H9 (cell line): ENCODE measurements at regions not wholly inside any gene's neighbourhood (a gene's known extent, or its start where the extent isn't known, plus 50 kb on each side); places are given as distances from the start of the nearest gene placed in this dataset.
"Not testable (repeated sequence)": the region's sequence is repeated elsewhere in the genome, so short reads cannot be mapped to it uniquely, and the experiment has no call there.

Source experiments
- DNase-seq: peaks from one replicate; pipeline ENCODE4 v3.0.0-alpha.2; 2017
- H2AFZ ChIP-seq: one replicate; pipeline ENCODE4 v1.6.1; 2013; ENCODE audit warnings: mild to moderate bottlenecking, low read length, control low read depth, moderate library complexity
- H2AK5ac ChIP-seq: 2 replicates; pipeline ENCODE4 v1.6.1; 2013; ENCODE audit warnings: low read length, control low read depth, mixed read lengths; ENCODE audit not compliant: insufficient read length
- H2BK120ac ChIP-seq: one replicate; pipeline ENCODE4 v1.6.1; 2013; ENCODE audit warnings: low read depth, mild to moderate bottlenecking, low read length, control low read depth, inconsistent platforms; ENCODE audit not compliant: poor library complexity, severe bottlenecking
- H2BK12ac ChIP-seq: 2 replicates; pipeline ENCODE4 v1.6.1; 2013; ENCODE audit warnings: low read length, control low read depth, mixed read lengths, low read depth; ENCODE audit not compliant: insufficient read length
- H2BK15ac ChIP-seq: 2 replicates; pipeline ENCODE4 v1.6.1; 2013; ENCODE audit warnings: low read depth, low read length, control low read depth
- H2BK20ac ChIP-seq: one replicate; pipeline ENCODE4 v1.6.1; 2013; ENCODE audit warnings: low read depth, mild to moderate bottlenecking, low read length, control low read depth, inconsistent platforms; ENCODE audit not compliant: poor library complexity, severe bottlenecking
- H2BK5ac ChIP-seq: 2 replicates; pipeline ENCODE4 v1.6.1; 2013; ENCODE audit warnings: low read length, control low read depth, mixed read lengths; ENCODE audit not compliant: insufficient read length
- H3K14ac ChIP-seq: 2 replicates; pipeline ENCODE4 v1.6.1; 2013; ENCODE audit warnings: low read length, control low read depth; ENCODE audit not compliant: insufficient read depth
- H3K18ac ChIP-seq: 2 replicates; pipeline ENCODE4 v1.6.1; 2013; ENCODE audit warnings: low read depth, mild to moderate bottlenecking, mixed read lengths, low read length, control low read depth; ENCODE audit not compliant: insufficient read length
- H3K23ac ChIP-seq: 2 replicates; pipeline ENCODE4 v1.6.1; 2013; ENCODE audit warnings: low read length, control low read depth, mixed read lengths, low read depth; ENCODE audit not compliant: insufficient read length
- H3K23me2 ChIP-seq: 2 replicates; pipeline ENCODE4 v1.6.1; 2013; ENCODE audit warnings: low read depth, mild to moderate bottlenecking, mixed read lengths, low read length, control low read depth; ENCODE audit not compliant: insufficient read length, poor library complexity, severe bottlenecking
- H3K27ac ChIP-seq: 2 replicates; pipeline ENCODE4 v1.5.1; 2013; ENCODE audit warnings: low read length, control low read depth, mixed read lengths, low read depth; ENCODE audit not compliant: insufficient read length
- H3K27me3 ChIP-seq: 2 replicates; pipeline ENCODE4 v1.6.1; 2013; ENCODE audit warnings: low read length, control low read depth, inconsistent platforms; ENCODE audit not compliant: insufficient read depth
- H3K4ac ChIP-seq: 2 replicates; pipeline ENCODE4 v1.6.1; 2013; ENCODE audit warnings: low read depth, mild to moderate bottlenecking, control low read depth, inconsistent platforms, low read length, moderate library complexity
- H3K4me1 ChIP-seq: 2 replicates; pipeline ENCODE4 v1.6.1; 2013; ENCODE audit warnings: low read length, control low read depth, inconsistent platforms; ENCODE audit not compliant: insufficient read depth
- H3K4me2 ChIP-seq: 2 replicates; pipeline ENCODE4 v1.6.1; 2013; ENCODE audit warnings: low read length, control low read depth, mixed read lengths; ENCODE audit not compliant: insufficient read length, insufficient read depth
- H3K56ac ChIP-seq: 2 replicates; pipeline ENCODE4 v1.6.1; 2013; ENCODE audit warnings: low read depth, mild to moderate bottlenecking, mixed read lengths, low read length, control low read depth; ENCODE audit not compliant: insufficient read length
- H3K79me1 ChIP-seq: 2 replicates; pipeline ENCODE4 v1.6.1; 2013; ENCODE audit warnings: low read depth, mild to moderate bottlenecking, moderate library complexity, low read length, control low read depth, inconsistent platforms; ENCODE audit not compliant: insufficient read depth, poor library complexity, severe bottlenecking
- H3K79me2 ChIP-seq: 2 replicates; pipeline ENCODE4 v1.6.1; 2013; ENCODE audit warnings: low read length, control low read depth, inconsistent platforms; ENCODE audit not compliant: insufficient read depth
- H3K9ac ChIP-seq: 2 replicates; pipeline ENCODE4 v1.6.1; 2013; ENCODE audit warnings: low read length, control low read depth, mixed read lengths; ENCODE audit not compliant: insufficient read length; ENCODE audit errors: extremely low read depth
- H3K9me3 ChIP-seq: one replicate; pipeline ENCODE4 v1.6.1; 2013; ENCODE audit warnings: low read depth, low read length, inconsistent platforms; ENCODE audit not compliant: control insufficient read depth
- H3T11ph ChIP-seq: one replicate; pipeline ENCODE4 v1.6.1; 2013; ENCODE audit warnings: mild to moderate bottlenecking, low read length, control low read depth, inconsistent platforms
- H4K20me1 ChIP-seq: one replicate; pipeline ENCODE4 v1.6.1; 2013; ENCODE audit not compliant: control insufficient read depth, insufficient read length, insufficient read depth
- H4K5ac ChIP-seq: 2 replicates; pipeline ENCODE4 v1.6.1; 2013; ENCODE audit warnings: low read depth, mild to moderate bottlenecking, mixed read lengths, low read length, control low read depth; ENCODE audit not compliant: insufficient read length
- H4K8ac ChIP-seq: replicated peaks from 2 replicates; pipeline ENCODE4 v1.6.1; 2013; ENCODE audit warnings: low read length, control low read depth, mixed read lengths, low read depth; ENCODE audit not compliant: insufficient read length
- H4K91ac ChIP-seq: 2 replicates; pipeline ENCODE4 v1.6.1; 2013; ENCODE audit warnings: low read depth, mild to moderate bottlenecking, moderate library complexity, mixed read lengths, low read length, control low read depth; ENCODE audit not compliant: insufficient read length
- H3K27ac Mint-ChIP-seq, 3 experiments: 2 replicates in 2 of 3; 3 replicates in 1 of 3; pipeline ENCODE4 v1.8.0; 2020 to 2021; ENCODE audit warnings: mixed read lengths in 3 of 3, mild to moderate bottlenecking in 1 of 3, moderate library complexity in 1 of 3
- H3K27me3 Mint-ChIP-seq: 2 replicates; pipeline ENCODE4 v1.8.0; 2021; ENCODE audit warnings: low read depth, mild to moderate bottlenecking, moderate library complexity, mixed read lengths
- H3K36me3 Mint-ChIP-seq, 3 experiments: 2 replicates in 2 of 3; 3 replicates in 1 of 3; pipeline ENCODE4 v1.8.0; 2020 to 2021; ENCODE audit warnings: low read depth in 3 of 3, mixed read lengths in 3 of 3; ENCODE audit not compliant: insufficient read depth in 1 of 3
- H3K4me1 Mint-ChIP-seq, 2 experiments: 2 replicates each; pipeline ENCODE4 v1.8.0; 2020; ENCODE audit warnings: mixed read lengths in 2 of 2
- H3K4me3 Mint-ChIP-seq, 2 experiments: 2 replicates in 1 of 2; 3 replicates in 1 of 2; pipeline ENCODE4 v1.8.0; 2020 to 2021; ENCODE audit warnings: mild to moderate bottlenecking in 2 of 2, mixed read lengths in 2 of 2, moderate library complexity in 1 of 2
- H3K9me3 Mint-ChIP-seq, 2 experiments: 2 replicates in 1 of 2; 3 replicates in 1 of 2; pipeline ENCODE4 v1.8.0; 2020; ENCODE audit warnings: mild to moderate bottlenecking in 2 of 2, mixed read lengths in 2 of 2, moderate library complexity in 1 of 2
- WGBS: extraction: QIAGEN DNeasy Blood & Tissue Kit; methylation state at CpG from one replicate; pipeline ENCODE4 v1.1.7; 2013; ENCODE audit warnings: missing lambda C conversion rate, low lambda C conversion rate, mixed read lengths; ENCODE audit not compliant: insufficient read length; ENCODE audit errors: extremely low coverage; 5-methylcytosine and 5-hydroxymethylcytosine counted together
- TF ChIP-seq, protein P1 (sequence below): fragments of 200-600 bp; sonication (generic); conservative IDR thresholded peaks from 3 replicates; pipeline ENCODE4 v1.8.0; 2021; ENCODE audit warnings: antibody characterized with exemption, mild to moderate bottlenecking

- H3K23me2 ChIP-seq = no peaks in the 10 kb centered on the region
- Mint-ChIP-seq H3K27ac (no peak overlapping the region), H3K4me3 (no peak overlapping the region), H3K27me3 (peaks cover 6% of the 10 kb centered on the region), H3K9me3 (peaks cover 81 to 86% of the 10 kb centered on the region in 2 experiments), H3K4me1 (no peaks in the 10 kb centered on the region), H3K36me3 (peaks cover 5 to 32% (median 15%) of the 10 kb centered on the region in 3 experiments; a peak in 6 of 7 replicates)
- H4K20me1 ChIP-seq = no peaks in the 10 kb centered on the region
- no peak overlapping the region for H3K18ac ChIP-seq
- TF ChIP-seq, protein P1, sequence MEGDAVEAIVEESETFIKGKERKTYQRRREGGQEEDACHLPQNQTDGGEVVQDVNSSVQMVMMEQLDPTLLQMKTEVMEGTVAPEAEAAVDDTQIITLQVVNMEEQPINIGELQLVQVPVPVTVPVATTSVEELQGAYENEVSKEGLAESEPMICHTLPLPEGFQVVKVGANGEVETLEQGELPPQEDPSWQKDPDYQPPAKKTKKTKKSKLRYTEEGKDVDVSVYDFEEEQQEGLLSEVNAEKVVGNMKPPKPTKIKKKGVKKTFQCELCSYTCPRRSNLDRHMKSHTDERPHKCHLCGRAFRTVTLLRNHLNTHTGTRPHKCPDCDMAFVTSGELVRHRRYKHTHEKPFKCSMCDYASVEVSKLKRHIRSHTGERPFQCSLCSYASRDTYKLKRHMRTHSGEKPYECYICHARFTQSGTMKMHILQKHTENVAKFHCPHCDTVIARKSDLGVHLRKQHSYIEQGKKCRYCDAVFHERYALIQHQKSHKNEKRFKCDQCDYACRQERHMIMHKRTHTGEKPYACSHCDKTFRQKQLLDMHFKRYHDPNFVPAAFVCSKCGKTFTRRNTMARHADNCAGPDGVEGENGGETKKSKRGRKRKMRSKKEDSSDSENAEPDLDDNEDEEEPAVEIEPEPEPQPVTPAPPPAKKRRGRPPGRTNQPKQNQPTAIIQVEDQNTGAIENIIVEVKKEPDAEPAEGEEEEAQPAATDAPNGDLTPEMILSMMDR = no peak
- no CpG with 5 or more reads among the region's 14 CpGs for WGBS
- no peak overlapping the region for H2BK120ac ChIP-seq
- no peak overlapping the region for H3T11ph ChIP-seq
- H2BK5ac ChIP-seq = no peak overlapping the region
- H3K27ac ChIP-seq = no peak overlapping the region
- no peaks in the 10 kb centered on the region for H3K79me2 ChIP-seq
- no peaks in the 10 kb centered on the region for H3K4me1 ChIP-seq
- no peak for DNase-seq
- H3K4ac ChIP-seq = no peak overlapping the region
- H3K9me3 ChIP-seq = peaks cover 58% of the 10 kb centered on the region
- no peak overlapping the region for H4K8ac ChIP-seq
- no peak overlapping the region for H4K91ac ChIP-seq
- H3K14ac ChIP-seq = no peak overlapping the region
- H3K9ac ChIP-seq = no peak overlapping the region
- H2BK12ac ChIP-seq = no peak overlapping the region
- no peak overlapping the region for H2BK20ac ChIP-seq
- no peak overlapping the region for H2BK15ac ChIP-seq
- H3K56ac ChIP-seq = no peak overlapping the region
- no peak overlapping the region for H3K23ac ChIP-seq
- H3K79me1 ChIP-seq = no peaks in the 10 kb centered on the region
- H2AFZ ChIP-seq = no peak overlapping the region
- H2AK5ac ChIP-seq = no peak overlapping the region
- no peak overlapping the region for H3K4me2 ChIP-seq
- H4K5ac ChIP-seq = no peak overlapping the region
- H3K27me3 ChIP-seq = no peaks in the 10 kb centered on the region; the same call in 1 of the 2 replicates
These were observed 284.8 kb upstream of the WSB1 start for GRCh38 chr17:27009087-27009486.

GRCh38 chr17:27010138-27010537, 283.8 kb upstream of the WSB1 start:
- not testable (repeated sequence) for H2AK5ac ChIP-seq

More at GRCh38 chr17:27010138-27010537, 283.8 kb upstream of the WSB1 start:
- H4K5ac ChIP-seq, H3K27ac ChIP-seq, H2BK120ac ChIP-seq, H3K18ac ChIP-seq, H3K9ac ChIP-seq, H3K4me2 ChIP-seq, H4K8ac ChIP-seq, H3K27me3 Mint-ChIP-seq, H3K4me3 Mint-ChIP-seq, H2AFZ ChIP-seq, H3K4me1 ChIP-seq, H3K4ac ChIP-seq, H3K27me3 ChIP-seq, H2BK20ac ChIP-seq, H4K91ac ChIP-seq, H3K23me2 ChIP-seq, H4K20me1 ChIP-seq, H2BK12ac ChIP-seq, H3K14ac ChIP-seq, H3K27ac Mint-ChIP-seq, DNase-seq, H3K79me1 ChIP-seq, H3K4me1 Mint-ChIP-seq, H2BK15ac ChIP-seq, H2BK5ac ChIP-seq, H3K56ac ChIP-seq, H3K79me2 ChIP-seq, H3T11ph ChIP-seq, H3K23ac ChIP-seq: not testable (repeated sequence)
- peaks cover 53% of the 10 kb centered on the region for H3K9me3 ChIP-seq
- peaks cover 5 to 35% (median 16%) of the 10 kb centered on the region in 3 experiments; a peak in 6 of 7 replicates for H3K36me3 Mint-ChIP-seq
- peaks cover 79 to 85% of the 10 kb centered on the region in 2 experiments for H3K9me3 Mint-ChIP-seq
- no CpG with 5 or more reads among the region's 3 CpGs for WGBS
